ENCODE measurements at regions not wholly inside any gene's neighbourhood (a gene's known extent, or its start where the extent isn't known, plus 50 kb on each side); places are given as distances from the start of the nearest gene placed in this dataset.

GRCh38 chr4:117429061-117429460 lies 343.7 kb upstream of the TRAM1L1 start:
- ATAC-seq (ENCODE audit: low read depth in 2 of 2) (no peak), DNase-seq (no peak)
- no peaks in the 10 kb centered on the region for H3K36me3 ChIP-seq (ENCODE audit: control insufficient read depth, insufficient read depth, low read length)
- Mint-ChIP-seq H3K9me3 (peaks cover 0 to 16% (median 6%) of the 10 kb centered on the region in 7 donors), H3K36me3 (no peaks in the 10 kb centered on the region), H3K27ac (no peak overlapping the region), H3K4me1 (no peaks in the 10 kb centered on the region), H3K27me3 (no peaks in the 10 kb centered on the region), H3K4me3 (no peak overlapping the region)
- no peaks in the 10 kb centered on the region for H3K27me3 ChIP-seq (ENCODE audit: control insufficient read depth, insufficient read depth, low read length)
- H3K9me3 ChIP-seq (ENCODE audit: control insufficient read depth in 2 of 2, low read length in 2 of 2): no peaks in the 10 kb centered on the region
- no peak overlapping the region for H3K27ac ChIP-seq (ENCODE audit: insufficient read depth, low read length, poor library complexity, severe bottlenecking)
- no peak overlapping the region for H3K4me3 ChIP-seq (ENCODE audit: low read depth, low read length)
- no peaks in the 10 kb centered on the region for H3K4me1 ChIP-seq (ENCODE audit: control insufficient read depth, insufficient read depth, low read length, poor library complexity, severe bottlenecking)

- H3K9me3 ChIP-seq (ENCODE audit: control insufficient read depth in 2 of 2, low read length in 2 of 2): no peaks in the 10 kb centered on the region
- Mint-ChIP-seq H3K27ac (no peak overlapping the region), H3K36me3 (no peaks in the 10 kb centered on the region), H3K4me1 (no peaks in the 10 kb centered on the region), H3K27me3 (no peaks in the 10 kb centered on the region), H3K9me3 (peaks cover 0 to 16% (median 6%) of the 10 kb centered on the region in 7 donors), H3K4me3 (no peak overlapping the region)
- DNase-seq: no peak
- H3K4me3 ChIP-seq (ENCODE audit: low read depth, low read length): no peak overlapping the region
- no peaks in the 10 kb centered on the region for H3K36me3 ChIP-seq (ENCODE audit: control insufficient read depth, insufficient read depth, low read length)
- H3K27me3 ChIP-seq (ENCODE audit: control insufficient read depth, insufficient read depth, low read length): no peaks in the 10 kb centered on the region
- H3K27ac ChIP-seq (ENCODE audit: insufficient read depth, low read length, poor library complexity, severe bottlenecking): no peak overlapping the region
- no peak for ATAC-seq (ENCODE audit: low read depth in 2 of 2)
- H3K4me1 ChIP-seq (ENCODE audit: control insufficient read depth, insufficient read depth, low read length, poor library complexity, severe bottlenecking): no peaks in the 10 kb centered on the region
These were observed 344.1 kb upstream of the TRAM1L1 start for GRCh38 chr4:117429506-117429905.

- no peak for ATAC-seq (ENCODE audit: low read depth in 2 of 2)
- H3K9me3 Mint-ChIP-seq: peaks cover 0 to 9% (median 4%) of the 10 kb centered on the region in 7 donors
These were observed 349.0 kb upstream of the TRAM1L1 start for GRCh38 chr4:117434424-117434823.

GRCh38 chr4:117447925-117448324 lies 362.5 kb upstream of the TRAM1L1 start:
- no peaks in the 10 kb centered on the region for H3K9me3 ChIP-seq (ENCODE audit: control insufficient read depth in 2 of 2, low read length in 2 of 2)
- H3K36me3 ChIP-seq (ENCODE audit: control insufficient read depth, insufficient read depth, low read length): no peaks in the 10 kb centered on the region
- no peak overlapping the region for H3K27ac Mint-ChIP-seq
- H3K4me1 ChIP-seq (ENCODE audit: control insufficient read depth, insufficient read depth, low read length, poor library complexity, severe bottlenecking): no peaks in the 10 kb centered on the region
- no peaks in the 10 kb centered on the region for H3K27me3 Mint-ChIP-seq
- H3K27me3 ChIP-seq (ENCODE audit: control insufficient read depth, insufficient read depth, low read length): no peaks in the 10 kb centered on the region
- DNase-seq (peak in 1 of 3 donors; percentile 7), ATAC-seq (ENCODE audit: low read depth in 2 of 2) (no peak)
- no peak overlapping the region for H3K4me3 Mint-ChIP-seq
- peaks cover 2 to 21% (median 4%) of the 10 kb centered on the region in 7 donors for H3K9me3 Mint-ChIP-seq
- no peak overlapping the region for H3K4me3 ChIP-seq (ENCODE audit: low read depth, low read length)
- no peak overlapping the region for H3K27ac ChIP-seq (ENCODE audit: insufficient read depth, low read length, poor library complexity, severe bottlenecking)
- no peaks in the 10 kb centered on the region for H3K4me1 Mint-ChIP-seq
- H3K36me3 Mint-ChIP-seq: no peaks in the 10 kb centered on the region

More at GRCh38 chr4:117434424-117434823, 349.0 kb upstream of the TRAM1L1 start:
- Histone ChIP-seq H3K4me3 (ENCODE audit: low read depth, low read length) (no peak overlapping the region), H3K4me1 (ENCODE audit: control insufficient read depth, insufficient read depth, low read length, poor library complexity, severe bottlenecking) (no peaks in the 10 kb centered on the region), H3K27ac (ENCODE audit: insufficient read depth, low read length, poor library complexity, severe bottlenecking) (no peak overlapping the region), H3K36me3 (ENCODE audit: control insufficient read depth, insufficient read depth, low read length) (no peaks in the 10 kb centered on the region), H3K9me3 (ENCODE audit: control insufficient read depth in 2 of 2, low read length in 2 of 2) (no peaks in the 10 kb centered on the region), H3K27me3 (ENCODE audit: control insufficient read depth, insufficient read depth, low read length) (no peaks in the 10 kb centered on the region)
- Mint-ChIP-seq H3K27ac (no peak overlapping the region), H3K4me3 (no peak overlapping the region), H3K36me3 (no peaks in the 10 kb centered on the region), H3K27me3 (no peaks in the 10 kb centered on the region), H3K4me1 (no peaks in the 10 kb centered on the region)
- no peak for DNase-seq

GRCh38 chr4:117455088-117455487 lies 369.7 kb upstream of the TRAM1L1 start:
- H3K27me3 ChIP-seq (ENCODE audit: control insufficient read depth, insufficient read depth, low read length): no peaks in the 10 kb centered on the region
- no peak for ATAC-seq (ENCODE audit: low read depth in 2 of 2)
- no peaks in the 10 kb centered on the region for H3K36me3 ChIP-seq (ENCODE audit: control insufficient read depth, insufficient read depth, low read length)
- Mint-ChIP-seq H3K4me1 (no peaks in the 10 kb centered on the region), H3K27ac (no peak overlapping the region), H3K27me3 (no peaks in the 10 kb centered on the region), H3K9me3 (peaks cover 1 to 21% (median 2%) of the 10 kb centered on the region in 7 donors), H3K4me3 (no peak overlapping the region), H3K36me3 (no peaks in the 10 kb centered on the region)
- DNase-seq: no peak
- H3K9me3 ChIP-seq (ENCODE audit: control insufficient read depth in 2 of 2, low read length in 2 of 2): no peaks in the 10 kb centered on the region
- no peak overlapping the region for H3K4me3 ChIP-seq (ENCODE audit: low read depth, low read length)
- no peak overlapping the region for H3K27ac ChIP-seq (ENCODE audit: insufficient read depth, low read length, poor library complexity, severe bottlenecking)
- H3K4me1 ChIP-seq (ENCODE audit: control insufficient read depth, insufficient read depth, low read length, poor library complexity, severe bottlenecking): no peaks in the 10 kb centered on the region

- Histone ChIP-seq H3K27me3 (ENCODE audit: control insufficient read depth, insufficient read depth, low read length) (no peaks in the 10 kb centered on the region), H3K4me1 (ENCODE audit: control insufficient read depth, insufficient read depth, low read length, poor library complexity, severe bottlenecking) (no peaks in the 10 kb centered on the region), H3K9me3 (ENCODE audit: control insufficient read depth in 2 of 2, low read length in 2 of 2) (no peaks in the 10 kb centered on the region), H3K36me3 (ENCODE audit: control insufficient read depth, insufficient read depth, low read length) (no peaks in the 10 kb centered on the region), H3K27ac (ENCODE audit: insufficient read depth, low read length, poor library complexity, severe bottlenecking) (no peak overlapping the region), H3K4me3 (ENCODE audit: low read depth, low read length) (no peak overlapping the region)
- Mint-ChIP-seq H3K27ac (no peak overlapping the region), H3K27me3 (no peaks in the 10 kb centered on the region), H3K4me1 (no peaks in the 10 kb centered on the region), H3K36me3 (no peaks in the 10 kb centered on the region), H3K4me3 (no peak overlapping the region), H3K9me3 (peaks cover under 1 to 11% (median 5%) of the 10 kb centered on the region in 7 donors)
- ATAC-seq (ENCODE audit: low read depth in 2 of 2): no peak
- no peak for DNase-seq
These were observed 381.0 kb upstream of the TRAM1L1 start for GRCh38 chr4:117466388-117466787.

GRCh38 chr4:117467404-117467803 lies 382.0 kb upstream of the TRAM1L1 start:
- H3K9me3 Mint-ChIP-seq: peaks cover 1 to 14% (median 5%) of the 10 kb centered on the region in 7 donors
- H3K4me3 ChIP-seq (ENCODE audit: low read depth, low read length): no peak overlapping the region
- no peaks in the 10 kb centered on the region for H3K27me3 ChIP-seq (ENCODE audit: control insufficient read depth, insufficient read depth, low read length)
- H3K4me1 Mint-ChIP-seq: no peaks in the 10 kb centered on the region
- H3K4me3 Mint-ChIP-seq: no peak overlapping the region
- H3K36me3 Mint-ChIP-seq: no peaks in the 10 kb centered on the region
- no peak overlapping the region for H3K27ac Mint-ChIP-seq
- no peaks in the 10 kb centered on the region for H3K36me3 ChIP-seq (ENCODE audit: control insufficient read depth, insufficient read depth, low read length)
- H3K9me3 ChIP-seq (ENCODE audit: control insufficient read depth in 2 of 2, low read length in 2 of 2): no peaks in the 10 kb centered on the region
- no peak for DNase-seq
- H3K27ac ChIP-seq (ENCODE audit: insufficient read depth, low read length, poor library complexity, severe bottlenecking): no peak overlapping the region
- ATAC-seq (ENCODE audit: low read depth in 2 of 2): no peak
- H3K4me1 ChIP-seq (ENCODE audit: control insufficient read depth, insufficient read depth, low read length, poor library complexity, severe bottlenecking): no peaks in the 10 kb centered on the region
- no peaks in the 10 kb centered on the region for H3K27me3 Mint-ChIP-seq

- Histone ChIP-seq H3K27ac (ENCODE audit: insufficient read depth, low read length, poor library complexity, severe bottlenecking) (no peak overlapping the region), H3K36me3 (ENCODE audit: control insufficient read depth, insufficient read depth, low read length) (no peaks in the 10 kb centered on the region), H3K4me3 (ENCODE audit: low read depth, low read length) (no peak overlapping the region), H3K9me3 (ENCODE audit: control insufficient read depth in 2 of 2, low read length in 2 of 2) (no peaks in the 10 kb centered on the region), H3K27me3 (ENCODE audit: control insufficient read depth, insufficient read depth, low read length) (no peaks in the 10 kb centered on the region), H3K4me1 (ENCODE audit: control insufficient read depth, insufficient read depth, low read length, poor library complexity, severe bottlenecking) (no peaks in the 10 kb centered on the region)
- no peaks in the 10 kb centered on the region for H3K4me1 Mint-ChIP-seq
- no peak for ATAC-seq (ENCODE audit: low read depth in 2 of 2)
- H3K36me3 Mint-ChIP-seq: no peaks in the 10 kb centered on the region
- H3K4me3 Mint-ChIP-seq: no peak overlapping the region
- no peak overlapping the region for H3K27ac Mint-ChIP-seq
- H3K27me3 Mint-ChIP-seq: no peaks in the 10 kb centered on the region
- H3K9me3 Mint-ChIP-seq: peaks cover 0 to 4% (median 2%) of the 10 kb centered on the region in 7 donors
- DNase-seq: no peak
These were observed 389.6 kb upstream of the TRAM1L1 start for GRCh38 chr4:117474987-117475386.

All from CD4-positive, CD25-positive, alpha-beta regulatory T cell (primary cell).